Neural cell (in vitro differentiated cells): ENCODE measurements at regions not wholly inside any gene's neighbourhood (a gene's known extent, or its start where the extent isn't known, plus 50 kb on each side); places are given as distances from the start of the nearest gene placed in this dataset.

Experiments used
- EP300 ChIP-seq: fragments of 450-650 bp; conservative IDR thresholded peaks from 2 replicates; pipeline ENCODE4 v1.6.1; 2014; ENCODE audit warnings: antibody characterized with exemption, mild to moderate bottlenecking, moderate library complexity; ENCODE audit not compliant: poor library complexity, severe bottlenecking
- EZH2 ChIP-seq: fragments of 200-600, 300-800 bp; shearing (Covaris generic), sonication (generic); IDR thresholded peaks from 2 replicates; pipeline ENCODE4 v1.6.1; 2014; ENCODE audit warnings: antibody characterized with exemption, low read length, borderline replicate concordance, mild to moderate bottlenecking; ENCODE audit not compliant: insufficient read depth, poor library complexity, severe bottlenecking
- POLR2AphosphoS5 ChIP-seq: IDR thresholded peaks from 2 replicates; pipeline ENCODE4 v1.6.1; 2012
- RAD21 ChIP-seq: fragments of 450-650 bp; conservative IDR thresholded peaks from 2 replicates; pipeline ENCODE4 v1.6.1; 2014; ENCODE audit warnings: antibody characterized with exemption, mild to moderate bottlenecking, moderate library complexity
- TF ChIP-seq, protein P1 (sequence below): fragments of 450-650 bp; IDR thresholded peaks from 2 replicates; pipeline ENCODE4 v1.5.1; 2014; ENCODE audit warnings: antibody characterized with exemption, mild to moderate bottlenecking, moderate library complexity; ENCODE audit not compliant: poor library complexity, severe bottlenecking
- TF ChIP-seq, protein P2 (sequence below): IDR thresholded peaks from 2 replicates; pipeline ENCODE4 v1.6.1; 2012; ENCODE audit warnings: borderline replicate concordance

DNA sequence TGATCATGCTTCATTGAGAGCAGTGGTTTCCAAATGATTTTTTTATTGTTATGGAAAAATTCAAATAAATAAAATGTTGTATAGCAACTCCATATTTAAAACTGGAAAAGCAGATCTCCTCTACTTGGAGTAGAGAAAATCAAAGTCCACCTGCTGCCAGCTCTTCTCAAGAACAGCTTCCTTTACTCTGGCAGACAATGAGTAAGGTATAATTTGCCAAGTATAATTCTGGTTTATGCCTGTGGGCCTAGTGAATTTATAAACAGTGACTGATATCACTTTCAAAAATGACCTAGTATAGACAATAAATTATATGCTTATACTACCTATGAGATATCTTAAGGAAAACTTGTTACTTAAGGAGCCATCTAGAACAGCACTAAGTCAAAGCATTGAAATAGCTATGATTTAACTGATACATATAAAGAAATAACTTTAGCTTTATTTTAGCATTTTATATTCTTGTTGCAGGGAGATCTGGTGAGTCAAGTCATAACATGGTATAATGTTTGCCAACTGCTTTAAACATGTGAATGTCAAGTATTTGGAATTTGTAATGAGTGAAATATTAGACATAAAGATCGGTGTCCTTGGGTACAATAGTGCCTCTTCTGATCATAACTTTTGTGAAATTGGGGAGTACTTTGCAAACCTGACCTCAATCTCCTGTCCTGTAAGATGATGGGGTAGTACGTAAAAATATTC lies 1389.1 kb upstream of the PIK3C3 start:
- TF ChIP-seq EP300 (no peak), EZH2 (no peak), RAD21 (no peak), POLR2AphosphoS5 (no peak)
- TF ChIP-seq, protein P1, sequence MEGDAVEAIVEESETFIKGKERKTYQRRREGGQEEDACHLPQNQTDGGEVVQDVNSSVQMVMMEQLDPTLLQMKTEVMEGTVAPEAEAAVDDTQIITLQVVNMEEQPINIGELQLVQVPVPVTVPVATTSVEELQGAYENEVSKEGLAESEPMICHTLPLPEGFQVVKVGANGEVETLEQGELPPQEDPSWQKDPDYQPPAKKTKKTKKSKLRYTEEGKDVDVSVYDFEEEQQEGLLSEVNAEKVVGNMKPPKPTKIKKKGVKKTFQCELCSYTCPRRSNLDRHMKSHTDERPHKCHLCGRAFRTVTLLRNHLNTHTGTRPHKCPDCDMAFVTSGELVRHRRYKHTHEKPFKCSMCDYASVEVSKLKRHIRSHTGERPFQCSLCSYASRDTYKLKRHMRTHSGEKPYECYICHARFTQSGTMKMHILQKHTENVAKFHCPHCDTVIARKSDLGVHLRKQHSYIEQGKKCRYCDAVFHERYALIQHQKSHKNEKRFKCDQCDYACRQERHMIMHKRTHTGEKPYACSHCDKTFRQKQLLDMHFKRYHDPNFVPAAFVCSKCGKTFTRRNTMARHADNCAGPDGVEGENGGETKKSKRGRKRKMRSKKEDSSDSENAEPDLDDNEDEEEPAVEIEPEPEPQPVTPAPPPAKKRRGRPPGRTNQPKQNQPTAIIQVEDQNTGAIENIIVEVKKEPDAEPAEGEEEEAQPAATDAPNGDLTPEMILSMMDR, result no peak
- TF ChIP-seq, protein P2, sequence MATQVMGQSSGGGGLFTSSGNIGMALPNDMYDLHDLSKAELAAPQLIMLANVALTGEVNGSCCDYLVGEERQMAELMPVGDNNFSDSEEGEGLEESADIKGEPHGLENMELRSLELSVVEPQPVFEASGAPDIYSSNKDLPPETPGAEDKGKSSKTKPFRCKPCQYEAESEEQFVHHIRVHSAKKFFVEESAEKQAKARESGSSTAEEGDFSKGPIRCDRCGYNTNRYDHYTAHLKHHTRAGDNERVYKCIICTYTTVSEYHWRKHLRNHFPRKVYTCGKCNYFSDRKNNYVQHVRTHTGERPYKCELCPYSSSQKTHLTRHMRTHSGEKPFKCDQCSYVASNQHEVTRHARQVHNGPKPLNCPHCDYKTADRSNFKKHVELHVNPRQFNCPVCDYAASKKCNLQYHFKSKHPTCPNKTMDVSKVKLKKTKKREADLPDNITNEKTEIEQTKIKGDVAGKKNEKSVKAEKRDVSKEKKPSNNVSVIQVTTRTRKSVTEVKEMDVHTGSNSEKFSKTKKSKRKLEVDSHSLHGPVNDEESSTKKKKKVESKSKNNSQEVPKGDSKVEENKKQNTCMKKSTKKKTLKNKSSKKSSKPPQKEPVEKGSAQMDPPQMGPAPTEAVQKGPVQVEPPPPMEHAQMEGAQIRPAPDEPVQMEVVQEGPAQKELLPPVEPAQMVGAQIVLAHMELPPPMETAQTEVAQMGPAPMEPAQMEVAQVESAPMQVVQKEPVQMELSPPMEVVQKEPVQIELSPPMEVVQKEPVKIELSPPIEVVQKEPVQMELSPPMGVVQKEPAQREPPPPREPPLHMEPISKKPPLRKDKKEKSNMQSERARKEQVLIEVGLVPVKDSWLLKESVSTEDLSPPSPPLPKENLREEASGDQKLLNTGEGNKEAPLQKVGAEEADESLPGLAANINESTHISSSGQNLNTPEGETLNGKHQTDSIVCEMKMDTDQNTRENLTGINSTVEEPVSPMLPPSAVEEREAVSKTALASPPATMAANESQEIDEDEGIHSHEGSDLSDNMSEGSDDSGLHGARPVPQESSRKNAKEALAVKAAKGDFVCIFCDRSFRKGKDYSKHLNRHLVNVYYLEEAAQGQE, result no peak
